NCI-H128 (cell line): ENCODE measurements at regions not wholly inside any gene's neighbourhood (a gene's known extent, or its start where the extent isn't known, plus 50 kb on each side); places are given as distances from the start of the nearest gene placed in this dataset.
"Not testable (repeated sequence)": the region's sequence is repeated elsewhere in the genome, so short reads cannot be mapped to it uniquely, and the experiment has no call there.

Source experiments
- DNase-seq: peaks from one replicate; lab custom pipeline; 2025; ENCODE audit not compliant: unreplicated experiment; lab: John Stamatoyannopoulos, UW

GRCh38 chr2:8558096-8558495, 123.8 kb upstream of the ID2 start:
- no peak for DNase-seq

GRCh38 chr2:8558956-8559355, 122.9 kb upstream of the ID2 start:
- no peak for DNase-seq

GRCh38 chr2:8559805-8560204, 122.1 kb upstream of the ID2 start:
- no peak for DNase-seq

- DNase-seq = not testable (repeated sequence)
Observed at GRCh38 chr2:8561692-8562091, 120.2 kb upstream of the ID2 start.

GRCh38 chr2:8563814-8564474, 117.9 kb upstream of the ID2 start:
- DNase-seq = no peak

- no peak for DNase-seq
Observed at GRCh38 chr2:8564475-8564874, 117.4 kb upstream of the ID2 start.

GRCh38 chr2:8565399-8566154, 116.3 kb upstream of the ID2 start:
- DNase-seq = no peak

- no peak for DNase-seq
Observed at GRCh38 chr2:8566155-8566670, 115.6 kb upstream of the ID2 start.

GRCh38 chr2:8566774-8567468, 114.9 kb upstream of the ID2 start:
- DNase-seq = no peak

GRCh38 chr2:8567469-8568260, 114.2 kb upstream of the ID2 start:
- no peak for DNase-seq

- no peak for DNase-seq
Observed at GRCh38 chr2:8568543-8569302, 113.1 kb upstream of the ID2 start.

- DNase-seq = no peak
Observed at GRCh38 chr2:8569332-8569930, 112.4 kb upstream of the ID2 start.

- DNase-seq = no peak
Observed at GRCh38 chr2:8570637-8571036, 111.2 kb upstream of the ID2 start.

- no peak for DNase-seq
Observed at GRCh38 chr2:8571301-8571791, 110.5 kb upstream of the ID2 start.

- no peak for DNase-seq
Observed at GRCh38 chr2:8571792-8572499, 109.9 kb upstream of the ID2 start.

GRCh38 chr2:8572712-8573233, 109.1 kb upstream of the ID2 start:
- no peak for DNase-seq

- DNase-seq = peak; percentile 73
Observed at GRCh38 chr2:8573234-8573941, 108.5 kb upstream of the ID2 start.

GRCh38 chr2:8573942-8574195, 108.0 kb upstream of the ID2 start:
- DNase-seq = no peak
